Large intestine (tissue), 3 donors: ENCODE measurements at regions not wholly inside any gene's neighbourhood (a gene's known extent, or its start where the extent isn't known, plus 50 kb on each side); places are given as distances from the start of the nearest gene placed in this dataset.
A peak's percentile ranks its signal among the peaks of the same experiment; 100 is the strongest.

Experiments used
- DNase-seq, 2 donors: peaks; one replicate each; pipeline versions ENCODE4 v3.0.0 to v3.0.0-alpha.2; 2013
- H3K27ac ChIP-seq: one replicate; pipeline ENCODE4 v1.5.1; 2013; ENCODE audit warnings: low read length
- H3K27me3 ChIP-seq: 2 replicates; pipeline ENCODE4 v1.6.1; 2013; ENCODE audit warnings: low read length; ENCODE audit not compliant: control insufficient read depth, insufficient read depth
- H3K36me3 ChIP-seq: 2 replicates; pipeline ENCODE4 v1.6.1; 2013; ENCODE audit warnings: low read length; ENCODE audit not compliant: control insufficient read depth, insufficient read depth
- H3K4me1 ChIP-seq: one replicate; pipeline ENCODE4 v1.6.1; 2013; ENCODE audit warnings: low read length; ENCODE audit not compliant: control insufficient read depth, insufficient read depth
- H3K4me3 ChIP-seq: one replicate; pipeline ENCODE4 v1.5.1; 2013; ENCODE audit warnings: low read length
- H3K9me3 ChIP-seq: one replicate; pipeline ENCODE4 v1.6.1; 2013; ENCODE audit warnings: mild to moderate bottlenecking, low read depth, low read length, moderate library complexity; ENCODE audit not compliant: control insufficient read depth
- WGBS: methylation state at CpG from one replicate; pipeline ENCODE4 v1.1.5; 2013; ENCODE audit warnings: low lambda C conversion rate; ENCODE audit not compliant: insufficient coverage; 5-methylcytosine and 5-hydroxymethylcytosine counted together

DNA sequence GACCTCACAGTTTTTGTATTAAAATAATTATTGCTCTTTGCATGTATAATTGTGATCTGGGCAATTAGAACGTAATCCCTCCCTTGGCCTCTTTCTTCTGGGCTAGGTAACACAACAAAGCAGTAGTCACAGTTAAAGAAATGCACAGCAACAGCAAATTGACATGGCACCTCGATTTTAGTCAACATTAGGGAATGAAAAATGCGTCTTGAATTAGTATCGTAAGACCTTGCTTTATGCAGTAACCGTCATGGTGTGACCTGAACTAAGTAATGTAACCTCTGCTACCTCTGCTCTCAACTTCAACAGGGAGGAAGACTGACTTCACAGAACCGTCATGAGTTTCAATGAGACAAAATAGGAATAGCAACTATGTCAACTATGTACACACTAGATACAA, 265.4 kb upstream of the MAF start:
- no peak for DNase-seq
- Histone ChIP-seq H3K4me1 (no peaks in the 10 kb centered on the region), H3K27me3 (no peaks in the 10 kb centered on the region), H3K36me3 (no peaks in the 10 kb centered on the region), H3K9me3 (no peaks in the 10 kb centered on the region), H3K4me3 (no peak overlapping the region), H3K27ac (no peak overlapping the region)
- WGBS = no CpG with 5 or more reads among the region's 6 CpGs

GRCh38 chr16:79864781-79865391, 264.3 kb upstream of the MAF start:
- Histone ChIP-seq H3K9me3 (no peaks in the 10 kb centered on the region), H3K36me3 (no peaks in the 10 kb centered on the region), H3K4me3 (no peak overlapping the region), H3K27ac (no peak overlapping the region), H3K4me1 (no peaks in the 10 kb centered on the region), H3K27me3 (no peaks in the 10 kb centered on the region)
- DNase-seq = no peak
- WGBS = 93% methylated on average over 3 of the region's 7 CpGs

DNA sequence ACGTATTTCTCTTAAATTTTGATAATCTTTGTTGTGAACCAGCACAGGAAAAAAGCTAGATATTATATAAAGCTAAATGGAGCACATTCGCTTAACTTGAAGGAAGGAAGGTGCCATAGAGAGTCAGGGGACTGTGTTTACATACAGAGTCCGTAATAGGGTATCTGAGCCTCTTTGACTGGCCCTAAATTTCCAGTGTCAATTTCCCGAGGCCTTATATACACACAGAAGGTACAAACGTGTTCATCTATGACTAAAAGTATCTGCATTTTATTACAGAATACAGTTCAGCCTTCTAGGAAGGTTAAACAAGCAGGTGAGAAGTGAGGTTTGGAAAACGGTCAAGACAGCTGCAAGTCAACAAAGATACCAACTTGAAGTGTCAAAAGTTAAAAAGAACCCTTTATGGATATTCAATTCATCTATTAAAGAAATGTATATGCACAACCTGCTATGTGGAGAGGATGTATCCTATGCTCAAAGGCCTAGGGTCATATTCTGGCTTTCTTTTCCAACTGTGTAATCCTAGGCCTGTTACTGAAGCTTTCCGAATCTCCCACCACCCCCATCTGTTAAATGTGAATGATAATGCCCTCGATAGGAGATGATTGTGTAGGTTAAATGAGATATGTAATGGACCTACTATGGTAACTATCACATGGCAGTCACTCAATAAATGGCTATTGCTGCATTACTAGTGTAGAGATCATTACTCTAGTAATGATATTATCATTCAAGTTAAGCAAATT, 263.7 kb upstream of the MAF start:
- 75% methylated on average over 1 of the region's 8 CpGs for WGBS
- H3K4me3 ChIP-seq = no peak overlapping the region
- no peaks in the 10 kb centered on the region for H3K9me3 ChIP-seq
- H3K27ac ChIP-seq = no peak overlapping the region
- DNase-seq = no peak
- no peaks in the 10 kb centered on the region for H3K4me1 ChIP-seq
- H3K27me3 ChIP-seq = no peaks in the 10 kb centered on the region
- H3K36me3 ChIP-seq = no peaks in the 10 kb centered on the region

DNA sequence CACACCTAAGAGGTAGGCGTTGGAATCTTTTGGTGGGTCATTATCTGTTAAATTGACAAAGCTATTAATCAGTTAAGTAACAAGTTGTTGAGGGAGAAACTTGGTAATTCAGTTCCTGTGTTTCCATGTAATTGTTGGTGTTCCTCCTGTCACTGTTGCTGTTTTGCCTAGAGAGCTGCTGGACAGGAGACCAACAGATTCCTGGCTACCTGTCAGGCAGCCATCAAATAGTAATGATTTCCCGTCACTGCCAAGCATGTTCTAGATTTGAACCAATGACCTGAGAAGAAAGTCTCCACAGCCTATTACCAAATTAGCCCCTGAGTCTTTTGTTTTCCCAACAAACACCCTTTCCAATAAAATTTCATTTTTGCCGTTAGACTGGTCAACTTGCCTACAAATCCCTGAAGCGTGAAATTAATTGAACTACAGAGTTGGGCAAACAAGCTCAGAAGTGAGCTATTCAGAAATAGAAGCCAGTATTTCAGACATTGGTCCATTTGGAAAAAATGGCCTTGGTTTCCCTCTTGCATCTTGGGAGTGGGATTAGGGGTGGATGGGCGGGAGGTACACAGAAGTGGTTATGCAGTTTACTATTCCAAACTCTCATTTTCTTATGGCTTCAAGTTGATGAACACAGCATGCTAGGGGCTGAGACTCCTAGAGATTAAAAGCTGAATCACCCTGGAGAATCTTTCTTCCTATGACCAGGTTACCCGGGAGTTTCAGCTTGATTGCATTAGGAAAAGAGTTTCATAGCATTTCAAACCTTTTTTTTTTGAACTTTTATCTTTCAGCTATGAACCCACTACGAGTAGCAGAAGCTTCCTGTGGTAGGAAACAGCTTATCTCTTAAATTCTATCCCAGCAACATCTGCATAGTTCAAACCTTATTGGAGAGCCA, 262.8 kb upstream of the MAF start:
- Histone ChIP-seq H3K4me3 (no peak overlapping the region), H3K4me1 (no peaks in the 10 kb centered on the region), H3K27me3 (no peaks in the 10 kb centered on the region), H3K27ac (no peak overlapping the region), H3K36me3 (no peaks in the 10 kb centered on the region), H3K9me3 (no peaks in the 10 kb centered on the region)
- 79% methylated on average over 3 of the region's 7 CpGs for WGBS
- DNase-seq = no peak

GRCh38 chr16:79862601-79863000, 262.1 kb upstream of the MAF start:
- no peaks in the 10 kb centered on the region for H3K36me3 ChIP-seq
- no peak for DNase-seq
- no peaks in the 10 kb centered on the region for H3K27me3 ChIP-seq
- 98% methylated on average over 5 of the region's 7 CpGs for WGBS
- H3K4me1 ChIP-seq = no peaks in the 10 kb centered on the region
- no peaks in the 10 kb centered on the region for H3K9me3 ChIP-seq
- no peak overlapping the region for H3K27ac ChIP-seq
- H3K4me3 ChIP-seq = no peak overlapping the region

DNA sequence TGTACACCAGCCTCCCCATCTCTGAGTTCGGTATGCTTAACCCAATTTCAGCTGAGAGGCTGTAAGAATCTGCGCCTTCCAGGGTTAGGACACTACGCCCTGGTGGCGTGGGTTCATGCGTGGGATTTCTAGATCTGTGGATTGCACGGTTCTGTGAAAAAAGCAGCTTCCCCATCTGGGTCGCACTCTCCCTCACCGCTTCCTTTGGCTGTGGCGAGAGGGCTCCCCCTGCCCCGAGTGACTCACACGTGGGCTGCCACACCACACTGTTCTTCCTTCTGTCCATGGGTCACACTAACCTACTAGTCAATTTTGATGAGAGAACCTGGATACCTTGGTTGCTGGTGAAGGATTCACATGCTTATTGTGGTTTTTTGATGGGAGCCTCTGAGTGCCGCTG, 256.0 kb upstream of the MAF start:
- Histone ChIP-seq H3K9me3 (peaks cover 13% of the 10 kb centered on the region), H3K4me3 (no peak overlapping the region), H3K36me3 (no peaks in the 10 kb centered on the region), H3K27ac (no peak overlapping the region), H3K27me3 (no peaks in the 10 kb centered on the region), H3K4me1 (no peaks in the 10 kb centered on the region)
- DNase-seq = no peak
- WGBS = 100% methylated on average over 1 of the region's 12 CpGs

DNA sequence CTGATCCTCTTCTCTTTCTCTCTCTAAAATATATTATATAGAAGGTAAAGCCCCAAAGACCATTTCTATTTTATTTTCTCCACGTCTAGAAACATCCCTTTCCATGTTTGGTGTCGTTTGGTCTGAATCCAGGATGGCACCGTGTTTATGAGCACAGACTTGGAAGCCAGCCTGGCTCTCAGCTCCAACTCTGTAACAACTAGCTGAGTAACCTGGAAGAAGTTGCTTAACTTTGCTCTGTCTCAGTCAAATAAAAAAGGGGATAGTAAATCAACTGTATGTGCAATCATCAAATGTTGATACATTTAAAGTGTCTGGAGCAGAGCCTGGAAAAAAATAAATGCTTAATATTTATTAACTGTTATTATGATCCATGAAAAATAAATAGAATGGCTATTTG, 249.8 kb upstream of the MAF start:
- H3K4me3 ChIP-seq = no peak overlapping the region
- H3K4me1 ChIP-seq = peaks cover 13% of the 10 kb centered on the region
- no peaks in the 10 kb centered on the region for H3K27me3 ChIP-seq
- no peak overlapping the region for H3K27ac ChIP-seq
- H3K36me3 ChIP-seq = no peaks in the 10 kb centered on the region
- 82% methylated on average over 3 of the region's 3 CpGs for WGBS
- H3K9me3 ChIP-seq = peaks cover under 1% of the 10 kb centered on the region
- DNase-seq = no peak

DNA sequence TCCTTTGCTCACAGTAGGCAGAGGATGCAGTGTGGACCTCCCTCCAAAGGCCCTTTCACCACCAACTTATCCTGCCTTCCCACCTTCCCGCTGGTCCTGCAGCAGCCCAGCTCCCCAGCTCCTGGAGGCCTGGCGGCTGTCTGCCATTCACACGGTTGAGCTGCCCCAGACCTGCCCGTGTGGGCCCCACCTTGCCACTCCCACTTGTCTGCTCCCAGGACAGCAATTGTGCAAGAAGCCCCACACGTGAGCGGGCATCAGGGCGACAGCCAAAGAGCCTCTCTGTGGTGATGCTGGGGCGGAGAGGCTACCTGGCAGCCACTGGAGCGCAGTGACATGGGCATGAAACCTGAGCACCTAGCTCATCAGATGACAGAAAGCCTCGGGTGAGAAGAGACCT, 248.6 kb upstream of the MAF start:
- H3K4me3 ChIP-seq = no peak overlapping the region
- WGBS = no CpG with 5 or more reads among the region's 10 CpGs
- DNase-seq = peak; percentile 40 to 68
- H3K4me1 ChIP-seq = peaks cover 13% of the 10 kb centered on the region
- no peaks in the 10 kb centered on the region for H3K36me3 ChIP-seq
- no peak overlapping the region for H3K27ac ChIP-seq
- no peaks in the 10 kb centered on the region for H3K27me3 ChIP-seq
- H3K9me3 ChIP-seq = no peaks in the 10 kb centered on the region

GRCh38 chr16:79848719-79849118, 248.2 kb upstream of the MAF start:
- Histone ChIP-seq H3K27me3 (no peaks in the 10 kb centered on the region), H3K27ac (no peak overlapping the region), H3K36me3 (no peaks in the 10 kb centered on the region), H3K4me3 (no peak overlapping the region), H3K4me1 (peaks cover 13% of the 10 kb centered on the region), H3K9me3 (no peaks in the 10 kb centered on the region)
- no CpG with 5 or more reads among the region's 6 CpGs for WGBS
- DNase-seq = no peak

- DNase-seq = peak in 1 of 2 donors; percentile 43
- Histone ChIP-seq H3K27me3 (no peaks in the 10 kb centered on the region), H3K4me3 (no peak overlapping the region), H3K36me3 (no peaks in the 10 kb centered on the region), H3K27ac (no peak overlapping the region), H3K4me1 (peaks cover 13% of the 10 kb centered on the region), H3K9me3 (no peaks in the 10 kb centered on the region)
- no CpG with 5 or more reads among the region's 5 CpGs for WGBS
These were observed 247.0 kb upstream of the MAF start for GRCh38 chr16:79847569-79847968.
